ENCODE measurements at regions not wholly inside any gene's neighbourhood (a gene's known extent, or its start where the extent isn't known, plus 50 kb on each side); places are given as distances from the start of the nearest gene placed in this dataset.

GRCh38 chr16:51410125-51410524 is 259.1 kb upstream of the SALL1 start:
- TF ChIP-seq POLR2A (IDR thresholded peaks at IDR 0.05; ENCODE audit: low read depth, low read length) = no peak
- TF ChIP-seq POLR2AphosphoS5 (IDR thresholded peaks at IDR 0.05; ENCODE audit: low read depth, low read length) = no peak
- TF ChIP-seq TAF1 (IDR thresholded peaks at IDR 0.05; ENCODE audit: borderline replicate concordance, low read depth, low read length) = no peak

All from GM12892 (cell line).